GM10266 (cell line): ENCODE measurements at regions not wholly inside any gene's neighbourhood (a gene's known extent, or its start where the extent isn't known, plus 50 kb on each side); places are given as distances from the start of the nearest gene placed in this dataset.
"Not testable (repeated sequence)": the region's sequence is repeated elsewhere in the genome, so short reads cannot be mapped to it uniquely, and the experiment has no call there.

Experiments
- DNase-seq: peaks from one replicate; pipeline ENCODE4 v3.0.0; 2012; ENCODE audit errors: extremely low spot score
- CTCF ChIP-seq: IDR thresholded peaks from 2 replicates; pipeline ENCODE4 v1.5.1; 2012; ENCODE audit warnings: mild to moderate bottlenecking, low read depth; ENCODE audit not compliant: control insufficient read depth, insufficient read depth; ENCODE audit errors: missing control alignments

GRCh38 chr9:32171339-32171738, 213.1 kb upstream of the ACO1 start:
- no peak for TF ChIP-seq CTCF

DNA sequence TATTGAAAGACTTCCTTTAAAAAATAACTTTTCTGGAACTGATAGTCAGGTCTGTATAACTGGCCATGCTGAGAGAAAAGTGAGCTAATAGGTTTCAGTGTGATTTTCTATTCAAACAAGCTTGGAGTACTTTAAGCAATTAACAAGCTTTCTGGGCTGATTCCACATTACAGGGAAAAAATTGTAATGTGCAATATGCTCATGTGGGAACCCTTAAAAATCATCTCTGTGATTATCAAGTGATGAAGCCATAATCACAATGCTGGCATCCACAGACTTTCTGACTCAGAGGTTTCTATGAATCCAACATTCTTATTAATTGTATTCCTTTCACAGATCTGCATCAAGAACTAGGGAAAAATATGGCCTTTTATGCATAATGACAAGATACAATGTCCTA, 212.2 kb upstream of the ACO1 start:
- no peak for DNase-seq
- no peak for TF ChIP-seq CTCF

More at GRCh38 chr9:32171339-32171738, 213.1 kb upstream of the ACO1 start:
- no peak for DNase-seq

- TF ChIP-seq CTCF: no peak
These were observed 207.0 kb upstream of the ACO1 start for GRCh38 chr9:32177396-32177795.

DNA sequence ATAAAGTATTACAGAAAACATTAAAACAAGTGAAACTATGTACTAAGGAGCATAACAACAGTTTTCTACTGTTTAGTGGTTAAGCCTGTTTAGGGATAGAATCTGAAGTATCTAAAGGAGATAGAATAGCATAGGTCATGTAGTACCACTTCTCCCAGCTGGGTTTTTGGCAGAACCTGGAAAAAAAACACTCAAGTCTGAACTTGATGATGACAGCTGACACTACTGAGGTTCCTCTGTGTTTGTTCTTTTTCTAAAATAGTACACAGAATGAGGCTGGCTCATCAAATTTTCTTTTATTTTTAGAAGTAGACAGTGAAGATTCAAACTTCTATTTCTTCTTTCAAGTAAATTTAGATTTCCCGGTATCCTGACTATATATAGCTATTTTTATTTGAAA, 203.8 kb upstream of the ACO1 start:
- TF ChIP-seq CTCF: no peak
- DNase-seq: no peak

More at GRCh38 chr9:32177396-32177795, 207.0 kb upstream of the ACO1 start:
- DNase-seq: no peak

DNA sequence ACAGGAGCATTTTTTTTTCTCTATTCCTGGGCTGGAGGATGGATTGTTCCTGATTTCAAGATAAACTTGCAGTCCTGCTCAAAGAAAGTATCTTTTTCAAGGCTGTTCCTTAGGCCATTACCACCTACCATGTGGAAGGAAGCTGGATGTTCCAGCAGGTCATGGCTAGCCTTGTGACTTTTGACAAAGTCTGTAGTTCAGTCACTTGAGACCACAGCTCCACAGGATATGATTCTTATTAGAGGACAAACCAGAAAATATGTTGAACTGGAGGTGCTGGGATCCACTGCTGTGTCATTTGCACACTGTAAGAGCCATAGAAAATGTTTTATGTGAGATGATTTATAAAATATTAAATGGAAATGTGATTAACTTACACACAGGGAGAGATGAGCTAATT, 184.2 kb upstream of the ACO1 start:
- DNase-seq: no peak
- TF ChIP-seq CTCF: no peak

- no peak for DNase-seq
- TF ChIP-seq CTCF: no peak
These were observed 183.5 kb upstream of the ACO1 start for GRCh38 chr9:32200896-32201295.

GRCh38 chr9:32209164-32209563, 175.3 kb upstream of the ACO1 start:
- DNase-seq: not testable (repeated sequence)

- peak; percentile 61 for DNase-seq
- no peak for TF ChIP-seq CTCF
These were observed 166.2 kb upstream of the ACO1 start for GRCh38 chr9:32218100-32218767.
